PC-3 (cell line): ENCODE measurements at regions not wholly inside any gene's neighbourhood (a gene's known extent, or its start where the extent isn't known, plus 50 kb on each side); places are given as distances from the start of the nearest gene placed in this dataset.
A peak's percentile ranks its signal among the peaks of the same experiment; 100 is the strongest.

Experiments used
- ATAC-seq: fragments of 200-7000 bp; cut with Tn5 transposase; 2 replicates; pipeline ENCODE4 v1.9.1; 2020; ENCODE audit warnings: mild to moderate bottlenecking, moderate library complexity
- BruUV-seq: library from RNA; stranded (reverse); fragments of 400-500 nt; replicated peaks from 2 replicates; lab custom pipeline; 2021; lab: Mats Ljungman, UMichigan
- CTCF ChIA-PET: fragments of 300-600 bp; sonication (Branson Sonifier 250); formaldehyde crosslinking; loops from one replicate; lab custom pipeline; 2022; ENCODE audit warnings: antibody characterized with exemption; lab: Charles Lee
- POLR2A ChIA-PET: fragments of 300-600 bp; sonication (Branson Sonifier 250); formaldehyde crosslinking; loops from one replicate; lab custom pipeline; 2022; ENCODE audit warnings: antibody characterized with exemption; ENCODE audit not compliant: unreplicated experiment; lab: Charles Lee
- DNase-seq: peaks from one replicate; pipeline ENCODE4 v3.0.0-alpha.2; 2015
- H2AFZ ChIP-seq: fragments of 300-600 bp; sonication (generic); 2 replicates; pipeline ENCODE4 v1.6.0; 2016; ENCODE audit warnings: antibody characterized with exemption, low read length
- H3F3A ChIP-seq: fragments of 300-600 bp; sonication (generic); one replicate; pipeline ENCODE4 v1.6.0; 2017; ENCODE audit warnings: antibody characterized with exemption, low read length, control low read depth, mild to moderate bottlenecking; ENCODE audit not compliant: unreplicated experiment
- H3K27ac ChIP-seq: fragments of 300-600 bp; sonication (generic); 2 replicates; pipeline ENCODE4 v1.5.1; 2016; ENCODE audit warnings: mild to moderate bottlenecking, low read length
- H3K27me3 ChIP-seq: fragments of 300-600 bp; sonication (generic); 2 replicates; pipeline ENCODE4 v1.6.1; 2016; ENCODE audit warnings: low read length, mixed read lengths
- H3K36me3 ChIP-seq: fragments of 300-600 bp; sonication (generic); 2 replicates; pipeline ENCODE4 v1.6.1; 2016; ENCODE audit warnings: low read depth, mixed run types, low read length, mixed read lengths
- H3K4me1 ChIP-seq: fragments of 300-600 bp; sonication (generic); 2 replicates; pipeline ENCODE4 v1.5.1; 2016; ENCODE audit warnings: low read length; ENCODE audit not compliant: insufficient read depth
- H3K4me2 ChIP-seq: fragments of 300-600 bp; sonication (generic); 2 replicates; pipeline ENCODE4 v1.6.0; 2016; ENCODE audit warnings: low read length
- H3K4me3 ChIP-seq: fragments of 300-600 bp; sonication (generic); 2 replicates; pipeline ENCODE4 v1.5.1; 2016; ENCODE audit warnings: mild to moderate bottlenecking, low read length, mixed read lengths
- H3K79me2 ChIP-seq: fragments of 300-600 bp; sonication (generic); 2 replicates; pipeline ENCODE4 v1.6.1; 2017; ENCODE audit warnings: low read length, mixed read lengths
- H3K9ac ChIP-seq: fragments of 300-600 bp; sonication (generic); 2 replicates; pipeline ENCODE4 v1.6.0; 2016; ENCODE audit warnings: mild to moderate bottlenecking, low read length
- H3K9me2 ChIP-seq: fragments of 300-600 bp; sonication (generic); replicated peaks from 2 replicates; pipeline ENCODE4 v1.6.1; 2016; ENCODE audit warnings: mixed run types, low read length, mixed read lengths
- H3K9me3 ChIP-seq: fragments of 300-600 bp; sonication (generic); 2 replicates; pipeline ENCODE4 v1.6.1; 2016; ENCODE audit warnings: low read length, mixed read lengths
- H4K20me1 ChIP-seq: fragments of 300-600 bp; sonication (generic); 2 replicates; pipeline ENCODE4 v1.6.1; 2016; ENCODE audit warnings: low read length, mixed read lengths
- EZH2 ChIP-seq: fragments of 300-600 bp; sonication (generic); IDR thresholded peaks from one replicate; pipeline ENCODE4 v1.6.1; 2017; ENCODE audit warnings: antibody characterized with exemption, mild to moderate bottlenecking, low read length; ENCODE audit not compliant: unreplicated experiment
- EZH2phosphoT487 ChIP-seq: fragments of 300-600 bp; sonication (generic); IDR thresholded peaks from 2 replicates; pipeline ENCODE4 v1.6.1; 2018; ENCODE audit warnings: mild to moderate bottlenecking, antibody characterized with exemption, low read length, borderline replicate concordance
- intact Hi-C: fragments of 100-400 bp; cut with micrococcal nuclease; formaldehyde crosslinking; loops from 2 replicates; pipeline ENCODE4 v1.9.0; 2023
- TF ChIP-seq, protein P1 (sequence below): fragments of 300-600 bp; sonication (generic); conservative IDR thresholded peaks from 2 replicates; pipeline ENCODE4 v1.5.1; 2017; ENCODE audit warnings: antibody characterized with exemption, low read depth, mild to moderate bottlenecking, low read length

DNA sequence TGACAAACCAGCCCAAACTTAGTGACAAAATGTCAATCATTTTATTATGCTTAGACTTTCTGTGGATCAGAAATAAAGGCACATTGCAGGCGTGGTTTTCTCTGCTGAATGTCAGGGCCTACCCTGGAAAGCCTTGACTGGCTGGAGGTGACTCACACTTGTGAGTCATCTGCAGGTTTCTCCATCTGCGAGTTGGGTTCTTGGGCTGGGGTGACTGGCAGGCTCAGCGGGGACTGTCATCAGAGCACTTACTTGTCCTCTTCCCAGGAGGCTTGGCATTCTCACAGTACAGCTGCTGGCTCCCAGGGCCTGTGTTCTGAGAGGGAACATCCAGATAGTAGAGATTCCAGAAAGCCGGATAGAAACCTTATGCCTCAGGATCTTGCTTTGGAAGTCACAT is 153.8 kb upstream of the AGA start:
- DNase-seq (peak; percentile 86), ATAC-seq (peak; percentile 100)
- Histone ChIP-seq H4K20me1 (no peaks in the 10 kb centered on the region), H3K9me2 (no peaks in the 10 kb centered on the region), H3F3A (no peaks in the 10 kb centered on the region), H3K36me3 (no peaks in the 10 kb centered on the region), H3K9ac (no peak overlapping the region), H2AFZ (no peak overlapping the region), H3K79me2 (no peaks in the 10 kb centered on the region), H3K27me3 (no peaks in the 10 kb centered on the region), H3K4me3 (no peak overlapping the region), H3K9me3 (no peaks in the 10 kb centered on the region), H3K27ac (no peak overlapping the region), H3K4me1 (peaks cover 9% of the 10 kb centered on the region), H3K4me2 (no peak overlapping the region)
- ChIA-PET CTCF (no interaction called here), POLR2A (no interaction called here)
- no TSS peak for BruUV-seq
- TF ChIP-seq EZH2phosphoT487, result no peak
- intact Hi-C loops, result no loop called here

- no peaks in the 10 kb centered on the region for H3K9me3 ChIP-seq
- no TSS peak for BruUV-seq
- H3K27me3 ChIP-seq, result no peaks in the 10 kb centered on the region
- H4K20me1 ChIP-seq, result no peaks in the 10 kb centered on the region
- no peak overlapping the region for H3K4me2 ChIP-seq
- intact Hi-C loops, result no loop called here
- ATAC-seq (no peak), DNase-seq (no peak)
- H3K79me2 ChIP-seq, result no peaks in the 10 kb centered on the region
- TF ChIP-seq, protein P1, sequence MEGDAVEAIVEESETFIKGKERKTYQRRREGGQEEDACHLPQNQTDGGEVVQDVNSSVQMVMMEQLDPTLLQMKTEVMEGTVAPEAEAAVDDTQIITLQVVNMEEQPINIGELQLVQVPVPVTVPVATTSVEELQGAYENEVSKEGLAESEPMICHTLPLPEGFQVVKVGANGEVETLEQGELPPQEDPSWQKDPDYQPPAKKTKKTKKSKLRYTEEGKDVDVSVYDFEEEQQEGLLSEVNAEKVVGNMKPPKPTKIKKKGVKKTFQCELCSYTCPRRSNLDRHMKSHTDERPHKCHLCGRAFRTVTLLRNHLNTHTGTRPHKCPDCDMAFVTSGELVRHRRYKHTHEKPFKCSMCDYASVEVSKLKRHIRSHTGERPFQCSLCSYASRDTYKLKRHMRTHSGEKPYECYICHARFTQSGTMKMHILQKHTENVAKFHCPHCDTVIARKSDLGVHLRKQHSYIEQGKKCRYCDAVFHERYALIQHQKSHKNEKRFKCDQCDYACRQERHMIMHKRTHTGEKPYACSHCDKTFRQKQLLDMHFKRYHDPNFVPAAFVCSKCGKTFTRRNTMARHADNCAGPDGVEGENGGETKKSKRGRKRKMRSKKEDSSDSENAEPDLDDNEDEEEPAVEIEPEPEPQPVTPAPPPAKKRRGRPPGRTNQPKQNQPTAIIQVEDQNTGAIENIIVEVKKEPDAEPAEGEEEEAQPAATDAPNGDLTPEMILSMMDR, result no peak
- TF ChIP-seq EZH2 (no peak), EZH2phosphoT487 (no peak)
- no peaks in the 10 kb centered on the region for H3K9me2 ChIP-seq
- no peaks in the 10 kb centered on the region for H3F3A ChIP-seq
- CTCF ChIA-PET, result no interaction called here
- no peak overlapping the region for H3K9ac ChIP-seq
- no peaks in the 10 kb centered on the region for H3K36me3 ChIP-seq
- POLR2A ChIA-PET, result no interaction called here
- H3K4me3 ChIP-seq, result no peak overlapping the region
- no peak overlapping the region for H3K27ac ChIP-seq
- no peak overlapping the region for H2AFZ ChIP-seq
- peaks cover 9% of the 10 kb centered on the region for H3K4me1 ChIP-seq
These were observed 154.8 kb upstream of the AGA start for GRCh38 chr4:177596991-177597390.

DNA sequence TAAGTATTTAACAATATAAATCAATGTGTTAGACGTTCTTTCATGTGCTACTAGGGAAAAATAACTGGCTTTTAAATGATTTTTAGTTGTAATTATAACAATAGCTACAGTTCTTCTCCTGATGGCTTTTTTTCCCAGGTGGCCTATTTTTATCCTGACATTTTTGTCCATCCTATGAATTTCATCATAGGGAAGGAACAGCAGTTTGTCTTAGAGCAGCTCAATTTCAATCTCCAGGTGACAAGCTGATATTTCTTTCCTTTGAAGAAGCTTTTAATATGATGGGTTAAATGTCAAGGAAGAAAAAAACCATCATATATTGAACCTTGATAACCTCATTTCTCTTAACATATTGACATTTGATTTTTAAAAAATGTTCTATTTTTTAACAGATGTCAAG is 163.0 kb upstream of the AGA start:
- DNase-seq (no peak), ATAC-seq (no peak)
- CTCF ChIA-PET, result no interaction called here
- Histone ChIP-seq H3K4me3 (no peak overlapping the region), H3K9me2 (no peaks in the 10 kb centered on the region), H4K20me1 (no peaks in the 10 kb centered on the region), H3K27ac (no peak overlapping the region), H2AFZ (no peak overlapping the region), H3K4me2 (no peak overlapping the region), H3K9ac (no peak overlapping the region), H3F3A (no peaks in the 10 kb centered on the region), H3K36me3 (no peaks in the 10 kb centered on the region), H3K9me3 (no peaks in the 10 kb centered on the region), H3K27me3 (no peaks in the 10 kb centered on the region), H3K4me1 (no peaks in the 10 kb centered on the region), H3K79me2 (no peaks in the 10 kb centered on the region)
- POLR2A ChIA-PET, result no interaction called here
- intact Hi-C loops, result no loop called here
- no peak for TF ChIP-seq EZH2
- TF ChIP-seq, protein P1, result no peak
- no peak for TF ChIP-seq EZH2phosphoT487
- no TSS peak for BruUV-seq
